SH-SY5Y (cell line): ENCODE measurements at regions not wholly inside any gene's neighbourhood (a gene's known extent, or its start where the extent isn't known, plus 50 kb on each side); places are given as distances from the start of the nearest gene placed in this dataset.

Source experiments
- GATA2 ChIP-seq: IDR thresholded peaks from 2 replicates; pipeline ENCODE4 v1.6.1; 2011; ENCODE audit warnings: mild to moderate bottlenecking, low read depth, low read length
- GATA3 ChIP-seq: IDR thresholded peaks from 2 replicates; pipeline ENCODE4 v1.6.1; 2011; ENCODE audit warnings: low read depth, mild to moderate bottlenecking, low read length, moderate library complexity

- TF ChIP-seq GATA3 (no peak), GATA2 (no peak)
These were observed 240.7 kb downstream of the MAP2K4 start for GRCh38 chr17:12261354-12261753.

GRCh38 chr17:12269751-12270150, 249.1 kb downstream of the MAP2K4 start:
- no peak for TF ChIP-seq GATA2
- no peak for TF ChIP-seq GATA3

- TF ChIP-seq GATA3, result no peak
- TF ChIP-seq GATA2, result no peak
These were observed 257.1 kb downstream of the MAP2K4 start for GRCh38 chr17:12277827-12278226.

GRCh38 chr17:12282056-12282455, 261.4 kb downstream of the MAP2K4 start:
- no peak for TF ChIP-seq GATA2
- TF ChIP-seq GATA3, result no peak

GRCh38 chr17:12287953-12288352, 267.3 kb downstream of the MAP2K4 start:
- TF ChIP-seq GATA2 (no peak), GATA3 (no peak)

GRCh38 chr17:12290207-12290606, 269.5 kb downstream of the MAP2K4 start:
- no peak for TF ChIP-seq GATA2
- no peak for TF ChIP-seq GATA3

- TF ChIP-seq GATA2 (no peak), GATA3 (no peak)
These were observed 275.5 kb downstream of the MAP2K4 start for GRCh38 chr17:12296209-12296625.

GRCh38 chr17:12301551-12301950, 280.9 kb downstream of the MAP2K4 start:
- no peak for TF ChIP-seq GATA3

GRCh38 chr17:12302711-12303110, 282.0 kb downstream of the MAP2K4 start:
- no peak for TF ChIP-seq GATA3
- TF ChIP-seq GATA2, result no peak

- TF ChIP-seq GATA3 (no peak), GATA2 (no peak)
These were observed 290.1 kb downstream of the MAP2K4 start for GRCh38 chr17:12310811-12311210.

GRCh38 chr17:12312692-12313091, 292.0 kb downstream of the MAP2K4 start:
- TF ChIP-seq GATA2 (no peak), GATA3 (no peak)

GRCh38 chr17:12313786-12314185, 293.1 kb downstream of the MAP2K4 start:
- TF ChIP-seq GATA2 (no peak), GATA3 (no peak)

GRCh38 chr17:12316021-12316420, 295.3 kb downstream of the MAP2K4 start:
- TF ChIP-seq GATA2 (no peak), GATA3 (no peak)

GRCh38 chr17:12318571-12319266, 298.0 kb downstream of the MAP2K4 start:
- TF ChIP-seq GATA3 (no peak), GATA2 (no peak)

- no peak for TF ChIP-seq GATA2
- no peak for TF ChIP-seq GATA3
These were observed 299.6 kb downstream of the MAP2K4 start for GRCh38 chr17:12320286-12320685.

GRCh38 chr17:12328204-12328603, 307.5 kb downstream of the MAP2K4 start:
- no peak for TF ChIP-seq GATA3
- no peak for TF ChIP-seq GATA2

GRCh38 chr17:12330456-12330855, 309.8 kb downstream of the MAP2K4 start:
- TF ChIP-seq GATA3, result no peak
- no peak for TF ChIP-seq GATA2
